B cell (primary cell): ENCODE measurements at regions not wholly inside any gene's neighbourhood (a gene's known extent, or its start where the extent isn't known, plus 50 kb on each side); places are given as distances from the start of the nearest gene placed in this dataset.

Experiments used
- ATAC-seq: fragments of 200-7000 bp; cut with Tn5 transposase; one replicate; pipeline ENCODE4 v1.10.0; 2021; ENCODE audit warnings: low read depth, mild to moderate bottlenecking, moderate number of reproducible peaks, moderate library complexity
- CTCF ChIA-PET: fragments of 350-600 bp; sonication (Branson Sonifier 250); formaldehyde crosslinking; loops from one replicate; lab custom pipeline; 2021; ENCODE audit warnings: antibody characterized with exemption, inconsistent platforms; lab: Charles Lee
- POLR2A ChIA-PET: fragments of 350-600 bp; sonication (Branson Sonifier 250); formaldehyde crosslinking; loops from one replicate; lab custom pipeline; 2021; ENCODE audit warnings: antibody characterized with exemption; lab: Charles Lee
- DNase-seq: peaks from one replicate; pipeline ENCODE4 v3.0.0; 2013
- H2AFZ ChIP-seq: 2 replicates; pipeline ENCODE4 v1.6.1; 2012; ENCODE audit warnings: mild to moderate bottlenecking, low read depth, low read length; ENCODE audit not compliant: insufficient read depth, poor library complexity, severe bottlenecking
- H3K27ac ChIP-seq, 2 donors: 1 replicate in 1 of 2; 2 replicates in 1 of 2; pipeline ENCODE4 v1.5.1; 2012 to 2013; ENCODE audit warnings: low read length in 2 of 2, mild to moderate bottlenecking in 2 of 2, moderate library complexity in 1 of 2
- H3K27me3 ChIP-seq, 4 experiments: fragments of 200-600 bp in 1 of 4; sonication (generic) in 1 of 4; replicated peaks in 1 of 4; 1 replicate in 2 of 4; 2 replicates in 2 of 4; pipeline versions ENCODE4 v1.6.1 to v1.7.0; 2013 to 2016; ENCODE audit warnings: low read length in 3 of 4, mild to moderate bottlenecking in 2 of 4, mixed read lengths in 1 of 4, moderate library complexity in 1 of 4; ENCODE audit not compliant: insufficient read depth in 4 of 4, control insufficient read depth in 3 of 4; ENCODE audit errors: control extremely low read depth in 1 of 4
- H3K36me3 ChIP-seq, 2 experiments: replicated peaks in 1 of 2; 1 replicate in 1 of 2; 2 replicates in 1 of 2; pipeline versions ENCODE4 v1.6.1 to v1.7.1; 2013; ENCODE audit warnings: low read length in 1 of 2; ENCODE audit not compliant: insufficient read depth in 2 of 2, control insufficient read depth in 1 of 2; ENCODE audit errors: control extremely low read depth in 1 of 2, extremely low read depth in 1 of 2
- H3K4me1 ChIP-seq, 2 donors: fragments of 200-600 bp in 1 of 2; sonication (generic) in 1 of 2; 1 replicate in 1 of 2; 2 replicates in 1 of 2; pipeline versions ENCODE4 v1.5.1 to v1.6.1; 2013 to 2017; ENCODE audit warnings: low read length in 2 of 2; ENCODE audit not compliant: control insufficient read depth in 2 of 2, insufficient read depth in 2 of 2
- H3K4me2 ChIP-seq: replicated peaks from 2 replicates; pipeline ENCODE3; 2012; ENCODE audit warnings: mild to moderate bottlenecking, low read depth, low read length; ENCODE audit not compliant: poor library complexity, severe bottlenecking
- H3K4me3 ChIP-seq, 5 experiments: fragments of 200-600 bp in 1 of 5; sonication (generic) in 1 of 5; 1 replicate in 3 of 5; 2 replicates in 2 of 5; pipeline versions ENCODE4 v1.5.1 to v1.7.0; 2011 to 2016; ENCODE audit warnings: low read length in 4 of 5, mild to moderate bottlenecking in 4 of 5, low read depth in 2 of 5, control low read depth in 1 of 5, moderate library complexity in 1 of 5; ENCODE audit not compliant: insufficient read depth in 1 of 5; ENCODE audit errors: control extremely low read depth in 1 of 5, extremely low read depth in 1 of 5
- H3K79me2 ChIP-seq: fragments of 200-600 bp; sonication (generic); one replicate; pipeline ENCODE4 v1.6.0; 2016; ENCODE audit warnings: low read length; ENCODE audit not compliant: control insufficient read depth, insufficient read depth
- H3K9ac ChIP-seq: fragments of 200-600 bp; sonication (generic); 2 replicates; pipeline ENCODE4 v1.6.1; 2017; ENCODE audit warnings: mild to moderate bottlenecking, low read length, moderate library complexity
- H3K9me3 ChIP-seq, 3 donors: one replicate each; pipeline versions ENCODE4 v1.6.1 to v1.7.1; 2013; ENCODE audit warnings: low read length in 2 of 3; ENCODE audit not compliant: control insufficient read depth in 2 of 3, insufficient read depth in 1 of 3; ENCODE audit errors: control extremely low read depth in 1 of 3
- H4K20me1 ChIP-seq: 2 replicates; pipeline ENCODE4 v1.6.0; 2012; ENCODE audit warnings: mild to moderate bottlenecking, low read length; ENCODE audit not compliant: insufficient read depth, control insufficient read depth, poor library complexity, severe bottlenecking
- H3K27ac Mint-ChIP-seq: one replicate; pipeline ENCODE4 v1.8.0; 2021; ENCODE audit warnings: mixed read lengths
- H3K27me3 Mint-ChIP-seq: one replicate; pipeline ENCODE4 v1.8.0; 2021; ENCODE audit warnings: mixed read lengths
- H3K4me1 Mint-ChIP-seq: one replicate; pipeline ENCODE4 v1.8.0; 2021; ENCODE audit warnings: mixed read lengths
- H3K4me3 Mint-ChIP-seq: one replicate; pipeline ENCODE4 v1.8.0; 2021; ENCODE audit warnings: mixed read lengths
- H3K9me3 Mint-ChIP-seq: one replicate; pipeline ENCODE4 v1.8.0; 2022; ENCODE audit warnings: mixed read lengths; ENCODE audit not compliant: insufficient read depth
- EZH2 ChIP-seq: IDR thresholded peaks from 2 replicates; pipeline ENCODE4 v1.6.1; 2012; ENCODE audit warnings: borderline replicate concordance, low read depth, mild to moderate bottlenecking, moderate library complexity, low read length; ENCODE audit not compliant: insufficient read depth, poor library complexity, severe bottlenecking
- WGBS: methylation state at CpG from one replicate; pipeline ENCODE4 v1.1.5; 2013; ENCODE audit warnings: missing lambda C conversion rate; ENCODE audit not compliant: insufficient coverage; 5-methylcytosine and 5-hydroxymethylcytosine counted together
- intact Hi-C: fragments of 100-400 bp; cut with micrococcal nuclease; formaldehyde crosslinking; loops from one replicate; pipeline ENCODE4 v1.10.0; 2022
- TF ChIP-seq, protein P1 (sequence below): fragments of 200-600 bp; IDR thresholded peaks from one replicate; pipeline ENCODE4 v1.8.0; 2022; ENCODE audit warnings: antibody characterized with exemption, mild to moderate bottlenecking

GRCh38 chr4:117549524-117549923, 464.1 kb upstream of the TRAM1L1 start:
- no peak overlapping the region for H3K4me2 ChIP-seq
- H3K9me3 ChIP-seq = no peaks in the 10 kb centered on the region
- no peaks in the 10 kb centered on the region for H3K79me2 ChIP-seq
- WGBS = no CpG with 5 or more reads among the region's 5 CpGs
- ChIA-PET CTCF (no interaction called here), POLR2A (no interaction called here)
- no peak for ATAC-seq
- intact Hi-C loops = no loop called here
- TF ChIP-seq EZH2 = no peak
- TF ChIP-seq, protein P1, sequence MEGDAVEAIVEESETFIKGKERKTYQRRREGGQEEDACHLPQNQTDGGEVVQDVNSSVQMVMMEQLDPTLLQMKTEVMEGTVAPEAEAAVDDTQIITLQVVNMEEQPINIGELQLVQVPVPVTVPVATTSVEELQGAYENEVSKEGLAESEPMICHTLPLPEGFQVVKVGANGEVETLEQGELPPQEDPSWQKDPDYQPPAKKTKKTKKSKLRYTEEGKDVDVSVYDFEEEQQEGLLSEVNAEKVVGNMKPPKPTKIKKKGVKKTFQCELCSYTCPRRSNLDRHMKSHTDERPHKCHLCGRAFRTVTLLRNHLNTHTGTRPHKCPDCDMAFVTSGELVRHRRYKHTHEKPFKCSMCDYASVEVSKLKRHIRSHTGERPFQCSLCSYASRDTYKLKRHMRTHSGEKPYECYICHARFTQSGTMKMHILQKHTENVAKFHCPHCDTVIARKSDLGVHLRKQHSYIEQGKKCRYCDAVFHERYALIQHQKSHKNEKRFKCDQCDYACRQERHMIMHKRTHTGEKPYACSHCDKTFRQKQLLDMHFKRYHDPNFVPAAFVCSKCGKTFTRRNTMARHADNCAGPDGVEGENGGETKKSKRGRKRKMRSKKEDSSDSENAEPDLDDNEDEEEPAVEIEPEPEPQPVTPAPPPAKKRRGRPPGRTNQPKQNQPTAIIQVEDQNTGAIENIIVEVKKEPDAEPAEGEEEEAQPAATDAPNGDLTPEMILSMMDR = no peak
- H4K20me1 ChIP-seq = no peaks in the 10 kb centered on the region
- no peak overlapping the region for H3K27ac ChIP-seq
- no peak overlapping the region for H3K9ac ChIP-seq
- H2AFZ ChIP-seq = no peak overlapping the region
- H3K9me3 Mint-ChIP-seq = no peaks in the 10 kb centered on the region
- H3K4me1 Mint-ChIP-seq = no peaks in the 10 kb centered on the region
- DNase-seq = no peak
- H3K4me1 ChIP-seq = no peaks in the 10 kb centered on the region
- H3K27me3 Mint-ChIP-seq = no peaks in the 10 kb centered on the region
- H3K27me3 ChIP-seq = no peaks in the 10 kb centered on the region
- no peak overlapping the region for H3K27ac Mint-ChIP-seq
- H3K36me3 ChIP-seq = no peaks in the 10 kb centered on the region
- H3K4me3 ChIP-seq = no peak overlapping the region
- H3K4me3 Mint-ChIP-seq = no peak overlapping the region

GRCh38 chr4:117550085-117550484, 464.7 kb upstream of the TRAM1L1 start:
- Histone ChIP-seq H3K79me2 (no peaks in the 10 kb centered on the region), H3K27me3 (no peaks in the 10 kb centered on the region), H3K4me3 (no peak overlapping the region), H3K9ac (no peak overlapping the region), H2AFZ (no peak overlapping the region), H4K20me1 (no peaks in the 10 kb centered on the region), H3K4me1 (no peaks in the 10 kb centered on the region), H3K9me3 (no peaks in the 10 kb centered on the region), H3K36me3 (no peaks in the 10 kb centered on the region), H3K27ac (no peak overlapping the region), H3K4me2 (no peak overlapping the region)
- TF ChIP-seq EZH2 = no peak
- TF ChIP-seq, protein P1 = no peak
- 100% methylated on average over 1 of the region's 2 CpGs for WGBS
- H3K27me3 Mint-ChIP-seq = no peaks in the 10 kb centered on the region
- intact Hi-C loops = no loop called here
- H3K4me1 Mint-ChIP-seq = no peaks in the 10 kb centered on the region
- no peaks in the 10 kb centered on the region for H3K9me3 Mint-ChIP-seq
- H3K4me3 Mint-ChIP-seq = no peak overlapping the region
- CTCF ChIA-PET = no interaction called here
- no peak overlapping the region for H3K27ac Mint-ChIP-seq
- no peak for DNase-seq
- ATAC-seq = no peak
- POLR2A ChIA-PET = no interaction called here
